ENCODE measurements at regions not wholly inside any gene's neighbourhood (a gene's known extent, or its start where the extent isn't known, plus 50 kb on each side); places are given as distances from the start of the nearest gene placed in this dataset.

DNA sequence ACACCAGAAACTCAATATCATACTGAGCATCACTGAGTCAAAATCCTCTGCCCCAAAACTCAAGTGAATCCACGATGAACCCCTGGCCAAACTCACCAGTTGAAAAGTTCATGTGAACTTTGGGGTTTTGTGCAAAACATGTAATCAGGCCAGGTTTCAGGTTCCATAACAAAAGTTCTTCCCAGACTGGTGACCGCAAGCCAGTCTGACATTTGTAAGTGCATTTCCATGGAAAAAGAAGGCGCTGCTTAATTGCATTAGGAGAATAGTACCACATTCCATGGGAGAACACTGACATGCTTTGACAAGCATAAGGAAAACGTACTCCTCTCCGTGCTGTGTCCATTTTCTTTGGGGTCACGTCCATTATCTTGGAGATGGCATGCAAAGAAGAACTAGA lies 567.0 kb downstream of the BNC2 start:
- Histone ChIP-seq H3K4me1 (ENCODE audit: insufficient read depth) (no peaks in the 10 kb centered on the region), H3K27ac (ENCODE audit: low read depth) (no peak overlapping the region), H3K36me3 (ENCODE audit: insufficient read depth) (no peaks in the 10 kb centered on the region), H3K4me3 (ENCODE audit: low read depth, low read length) (no peak overlapping the region)
- DNase-seq (ENCODE audit: extremely low spot score) = no peak
- WGBS = 89% methylated on average over 6 of the region's 6 CpGs

DNA sequence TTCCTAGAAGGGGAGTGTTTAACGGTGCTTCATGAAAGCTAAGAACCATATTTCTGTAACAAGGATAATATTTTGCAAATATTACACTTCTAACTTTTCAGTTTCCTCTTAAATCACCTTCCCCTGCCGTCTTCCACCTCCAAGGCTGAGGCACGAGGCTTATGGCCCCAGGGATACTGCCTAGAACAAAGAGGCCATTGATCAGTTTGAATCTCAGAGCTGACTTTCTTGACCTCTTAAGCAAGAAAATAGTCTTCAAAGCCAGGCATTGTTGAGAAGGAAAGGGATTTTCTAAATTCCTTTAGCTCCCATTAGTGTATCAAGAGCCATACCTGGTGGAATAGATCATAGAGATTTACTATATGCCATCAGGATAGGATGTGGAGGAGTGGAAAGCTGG lies 566.2 kb downstream of the BNC2 start:
- Histone ChIP-seq H3K4me1 (ENCODE audit: insufficient read depth) (no peaks in the 10 kb centered on the region), H3K4me3 (ENCODE audit: low read depth, low read length) (no peak overlapping the region), H3K36me3 (ENCODE audit: insufficient read depth) (no peaks in the 10 kb centered on the region), H3K27ac (ENCODE audit: low read depth) (no peak overlapping the region)
- DNase-seq (ENCODE audit: extremely low spot score) = no peak
- 80% methylated on average over 3 of the region's 3 CpGs for WGBS

DNA sequence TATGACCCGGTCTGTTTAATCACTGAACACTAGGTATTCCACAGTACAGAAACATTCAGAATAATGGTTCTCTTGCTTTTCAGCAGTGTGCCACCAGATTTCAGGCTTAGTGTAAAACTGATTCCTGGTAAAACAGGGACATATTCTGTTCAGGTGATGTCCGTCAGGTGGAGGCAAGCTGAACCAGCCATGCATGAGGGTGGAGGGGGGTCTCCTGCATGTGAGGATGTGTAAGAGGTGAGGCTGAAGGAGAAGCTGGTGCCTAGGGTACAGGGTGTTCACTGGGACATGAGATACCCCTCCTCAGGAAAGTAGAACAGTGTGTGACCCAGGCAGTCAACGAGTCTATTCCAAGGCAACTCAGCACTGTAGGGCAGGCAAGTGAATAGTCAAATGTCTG lies 563.9 kb downstream of the BNC2 start:
- no peak overlapping the region for H3K4me3 ChIP-seq (ENCODE audit: low read depth, low read length)
- no peak overlapping the region for H3K27ac ChIP-seq (ENCODE audit: low read depth)
- no peak for DNase-seq (ENCODE audit: extremely low spot score)
- WGBS = 96% methylated on average over 3 of the region's 3 CpGs
- no peaks in the 10 kb centered on the region for H3K36me3 ChIP-seq (ENCODE audit: insufficient read depth)
- H3K4me1 ChIP-seq (ENCODE audit: insufficient read depth) = no peaks in the 10 kb centered on the region

DNA sequence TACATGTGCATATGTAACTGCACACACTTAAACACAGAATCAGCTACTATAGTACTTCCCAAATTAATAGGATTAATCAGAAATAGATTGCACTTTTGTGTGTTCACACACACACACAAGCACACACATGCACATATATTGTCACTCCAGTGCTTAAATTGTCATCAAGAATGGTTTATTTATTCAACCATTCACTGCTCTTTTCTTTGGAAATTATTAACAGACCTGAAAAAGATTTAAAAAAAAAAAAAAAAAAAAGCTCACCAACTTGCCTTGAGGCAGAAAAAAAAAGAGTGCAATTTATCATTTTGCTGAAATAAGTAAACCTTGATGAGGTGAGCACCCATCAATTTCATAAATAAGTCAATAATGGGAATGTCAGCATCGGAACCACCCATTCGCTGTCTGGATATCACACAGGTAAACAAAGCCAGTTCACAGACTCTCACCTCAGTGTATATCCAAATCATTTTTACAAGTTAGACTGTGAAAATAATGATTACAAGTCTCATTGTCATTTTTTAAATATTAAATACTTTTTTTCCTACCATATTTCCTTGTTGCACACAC lies 562.8 kb downstream of the BNC2 start:
- Histone ChIP-seq H3K4me3 (ENCODE audit: low read depth, low read length) (no peak overlapping the region), H3K4me1 (ENCODE audit: insufficient read depth) (no peaks in the 10 kb centered on the region), H3K36me3 (ENCODE audit: insufficient read depth) (no peaks in the 10 kb centered on the region), H3K27ac (ENCODE audit: low read depth) (no peak overlapping the region)
- DNase-seq (ENCODE audit: extremely low spot score) = no peak
- WGBS = 91% methylated on average over 2 of the region's 2 CpGs

DNA sequence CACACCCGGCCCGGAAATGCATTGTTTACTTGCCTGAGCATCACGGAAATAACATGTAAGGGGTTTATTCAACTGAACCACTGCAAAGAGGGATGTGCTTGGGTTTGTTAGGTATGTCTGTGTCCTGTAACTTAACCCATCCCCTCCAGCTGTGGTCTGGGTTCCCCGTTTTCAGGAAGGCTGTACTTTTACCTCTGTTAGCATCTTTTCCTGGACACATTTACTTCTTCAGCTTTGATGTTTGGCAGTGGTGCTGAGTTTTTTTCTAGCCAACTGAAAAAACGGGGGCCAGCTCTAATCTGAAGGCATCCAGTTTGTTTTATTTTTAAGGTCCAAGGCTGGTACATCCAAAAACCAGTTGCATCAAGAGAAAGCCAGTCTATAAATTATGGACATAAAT lies 561.8 kb downstream of the BNC2 start:
- H3K4me3 ChIP-seq (ENCODE audit: low read depth, low read length) = no peak overlapping the region
- no peaks in the 10 kb centered on the region for H3K4me1 ChIP-seq (ENCODE audit: insufficient read depth)
- WGBS = 38% methylated on average over 5 of the region's 5 CpGs
- DNase-seq (ENCODE audit: extremely low spot score) = no peak
- no peaks in the 10 kb centered on the region for H3K36me3 ChIP-seq (ENCODE audit: insufficient read depth)
- H3K27ac ChIP-seq (ENCODE audit: low read depth) = no peak overlapping the region

- no peak overlapping the region for H3K27ac ChIP-seq (ENCODE audit: low read depth)
- WGBS = 47% methylated on average over 5 of the region's 5 CpGs
- no peak for DNase-seq (ENCODE audit: extremely low spot score)
- H3K36me3 ChIP-seq (ENCODE audit: insufficient read depth) = no peaks in the 10 kb centered on the region
- H3K4me1 ChIP-seq (ENCODE audit: insufficient read depth) = no peaks in the 10 kb centered on the region
- no peak overlapping the region for H3K4me3 ChIP-seq (ENCODE audit: low read depth, low read length)
Measured at GRCh38 chr9:16309082-16309468, 561.4 kb downstream of the BNC2 start.

DNA sequence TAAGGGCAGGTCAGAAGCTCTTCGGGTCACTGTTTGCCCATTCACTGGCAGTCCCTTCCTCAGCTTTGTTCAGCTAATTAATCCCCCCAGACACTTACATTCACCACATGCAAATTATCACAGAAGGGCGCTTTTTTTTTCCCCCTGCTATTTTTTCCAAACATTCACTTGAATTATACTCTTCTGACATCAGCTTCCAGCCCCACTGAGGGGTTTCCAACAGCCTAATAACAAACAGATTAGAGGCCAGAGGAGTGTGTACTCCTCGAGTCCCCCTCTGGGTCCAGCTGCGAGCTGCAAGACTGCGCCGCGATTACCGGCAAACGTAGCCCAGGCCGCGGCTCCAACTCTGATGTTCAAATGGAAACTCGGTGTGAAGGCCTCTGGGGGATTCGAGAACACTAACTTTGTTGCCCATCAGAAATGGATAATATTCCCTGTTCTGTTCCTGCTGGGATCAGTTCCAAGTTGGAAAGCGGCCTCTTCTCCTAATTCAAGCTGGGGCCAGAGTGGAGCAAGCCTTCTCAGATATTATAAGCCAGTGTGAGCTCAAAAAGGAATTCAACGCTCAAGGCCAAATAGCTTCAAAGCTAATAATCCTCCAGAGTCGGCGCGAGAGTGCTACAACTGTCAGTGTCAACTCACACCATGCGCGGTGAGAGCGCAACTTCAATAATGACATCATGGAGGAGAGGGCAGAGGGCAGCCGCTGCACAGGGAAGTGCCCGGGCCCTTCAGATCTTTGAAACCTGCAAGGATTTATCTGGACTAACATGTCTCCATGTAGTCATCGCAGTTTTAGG lies 560.8 kb downstream of the BNC2 start:
- no peaks in the 10 kb centered on the region for H3K36me3 ChIP-seq (ENCODE audit: insufficient read depth)
- no peaks in the 10 kb centered on the region for H3K4me1 ChIP-seq (ENCODE audit: insufficient read depth)
- WGBS = 29% methylated on average over 24 of the region's 24 CpGs
- H3K4me3 ChIP-seq (ENCODE audit: low read depth, low read length) = no peak overlapping the region
- H3K27ac ChIP-seq (ENCODE audit: low read depth) = no peak overlapping the region
- DNase-seq (ENCODE audit: extremely low spot score) = peak; percentile 62

DNA sequence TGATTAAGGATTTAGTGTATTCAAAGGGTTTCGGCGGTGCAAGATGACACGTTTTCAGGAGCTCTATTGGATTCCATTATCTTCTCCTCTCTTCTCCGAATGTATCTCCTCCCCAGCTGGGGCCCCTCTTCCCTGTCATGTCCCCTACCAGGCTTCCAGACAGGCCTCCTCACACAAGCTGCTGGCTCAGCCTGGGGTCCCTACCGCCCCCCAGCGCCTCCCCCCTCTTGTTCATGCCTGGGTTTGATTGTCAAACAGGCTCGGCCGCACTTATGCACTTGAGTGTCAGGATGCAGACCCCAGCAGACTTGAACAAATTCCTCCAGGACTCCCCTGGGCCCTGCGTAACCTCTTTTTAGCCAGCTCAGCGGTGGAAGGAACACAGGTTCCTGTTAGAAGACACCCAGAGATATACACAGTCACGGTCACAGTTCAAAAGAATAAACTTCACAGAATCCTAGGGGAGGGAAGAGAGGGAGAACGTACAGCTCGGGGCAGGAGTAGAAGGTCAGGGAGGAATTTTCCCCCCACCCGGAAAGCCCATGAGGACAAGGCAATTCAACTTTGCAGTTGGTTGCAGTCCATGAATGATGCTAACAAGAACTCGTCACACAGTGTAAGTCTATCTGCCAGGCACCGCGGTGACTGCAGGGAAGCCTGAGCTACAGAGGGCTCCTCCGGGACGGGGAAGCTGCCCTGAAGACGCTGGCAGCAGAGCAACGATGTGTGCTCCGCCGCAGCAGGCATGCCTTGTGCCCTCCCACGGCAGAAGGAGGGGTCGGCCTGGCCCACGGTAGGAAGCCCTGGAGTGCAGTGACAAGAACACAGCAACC lies 560.0 kb downstream of the BNC2 start:
- 48% methylated on average over 26 of the region's 26 CpGs for WGBS
- no peak overlapping the region for H3K27ac ChIP-seq (ENCODE audit: low read depth)
- no peak overlapping the region for H3K4me3 ChIP-seq (ENCODE audit: low read depth, low read length)
- no peak for DNase-seq (ENCODE audit: extremely low spot score)
- no peaks in the 10 kb centered on the region for H3K36me3 ChIP-seq (ENCODE audit: insufficient read depth)
- no peaks in the 10 kb centered on the region for H3K4me1 ChIP-seq (ENCODE audit: insufficient read depth)

DNA sequence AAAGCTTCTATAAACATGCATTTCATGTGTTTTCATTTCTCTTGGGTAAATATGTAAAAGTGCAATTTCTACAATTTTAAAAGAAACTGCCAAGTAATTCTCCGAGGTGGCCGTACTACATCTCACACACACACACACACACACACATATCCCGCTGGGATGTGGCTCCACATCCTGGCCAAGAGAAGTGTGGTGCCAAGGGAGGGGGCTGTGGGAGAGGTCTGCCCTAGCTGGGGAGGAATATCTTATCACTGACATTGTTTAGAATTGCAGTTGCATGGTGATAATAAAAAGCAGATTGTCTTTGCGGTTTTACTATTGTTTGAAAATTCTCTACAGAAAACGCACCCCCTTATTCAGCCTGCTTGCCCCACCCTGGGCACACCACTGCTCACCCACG lies 558.4 kb downstream of the BNC2 start:
- DNase-seq (ENCODE audit: extremely low spot score) = no peak
- WGBS = 39% methylated on average over 6 of the region's 6 CpGs

DNA sequence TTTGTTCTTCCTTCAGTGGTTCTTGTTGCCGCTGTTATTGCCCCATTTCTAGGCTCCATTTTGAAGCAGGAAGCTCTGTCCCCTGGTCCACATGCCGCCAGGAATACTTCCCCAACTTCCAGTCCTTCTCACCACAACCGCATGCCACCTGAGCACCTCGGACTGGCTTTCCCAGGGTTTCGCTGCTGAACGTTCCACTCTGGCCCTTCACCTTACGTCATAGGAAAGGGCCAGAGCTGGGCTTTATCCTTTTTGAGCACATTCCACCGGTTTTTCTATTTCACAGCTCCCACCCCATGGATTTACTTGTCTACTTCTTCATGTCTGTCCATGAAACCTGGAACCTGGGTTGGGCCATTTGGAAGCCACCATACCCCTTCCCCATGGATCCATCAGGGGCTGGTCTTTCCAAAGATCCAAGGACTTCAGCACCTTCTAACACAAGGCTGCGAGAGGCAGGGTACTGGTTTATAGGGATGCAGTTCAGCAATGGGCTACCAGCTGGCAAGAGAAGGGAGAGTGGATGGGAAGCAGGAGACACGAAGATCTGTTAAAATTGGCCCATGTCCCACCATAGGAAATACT lies 557.4 kb downstream of the BNC2 start:
- H3K4me1 ChIP-seq (ENCODE audit: insufficient read depth) = no peaks in the 10 kb centered on the region
- H3K4me3 ChIP-seq (ENCODE audit: low read depth, low read length) = no peak overlapping the region
- no peak overlapping the region for H3K27ac ChIP-seq (ENCODE audit: low read depth)
- DNase-seq (ENCODE audit: extremely low spot score) = no peak
- H3K36me3 ChIP-seq (ENCODE audit: insufficient read depth) = no peaks in the 10 kb centered on the region
- 93% methylated on average over 10 of the region's 10 CpGs for WGBS

More for the DNA sequence above, 558.4 kb downstream of the BNC2 start:
- Histone ChIP-seq H3K36me3 (ENCODE audit: insufficient read depth) (no peaks in the 10 kb centered on the region), H3K4me1 (ENCODE audit: insufficient read depth) (no peaks in the 10 kb centered on the region), H3K27ac (ENCODE audit: low read depth) (no peak overlapping the region), H3K4me3 (ENCODE audit: low read depth, low read length) (no peak overlapping the region)

DNA sequence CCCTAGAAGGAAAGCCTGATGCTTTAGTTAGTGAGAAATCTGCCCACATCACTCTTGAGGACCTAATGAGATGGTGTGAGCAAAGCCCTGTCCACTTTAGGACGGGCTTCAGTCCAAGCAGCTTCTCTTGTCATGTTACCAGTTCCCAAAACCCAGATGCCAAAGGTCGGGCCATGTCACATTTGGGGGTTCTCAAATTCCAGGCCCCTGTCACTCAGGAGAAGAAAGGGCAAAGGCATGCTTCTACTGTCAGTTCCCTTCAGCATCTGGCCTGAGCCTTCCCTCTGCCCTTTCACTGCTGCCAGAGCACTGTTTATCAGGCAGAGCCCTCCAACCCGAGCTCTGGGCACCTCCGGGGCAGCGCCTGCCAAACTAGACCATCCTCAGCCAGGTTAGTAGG lies 556.0 kb downstream of the BNC2 start:
- H3K4me1 ChIP-seq (ENCODE audit: insufficient read depth) = no peaks in the 10 kb centered on the region
- no peaks in the 10 kb centered on the region for H3K36me3 ChIP-seq (ENCODE audit: insufficient read depth)
- no peak overlapping the region for H3K4me3 ChIP-seq (ENCODE audit: low read depth, low read length)
- H3K27ac ChIP-seq (ENCODE audit: low read depth) = no peak overlapping the region
- no peak for DNase-seq (ENCODE audit: extremely low spot score)
- 85% methylated on average over 5 of the region's 5 CpGs for WGBS

DNA sequence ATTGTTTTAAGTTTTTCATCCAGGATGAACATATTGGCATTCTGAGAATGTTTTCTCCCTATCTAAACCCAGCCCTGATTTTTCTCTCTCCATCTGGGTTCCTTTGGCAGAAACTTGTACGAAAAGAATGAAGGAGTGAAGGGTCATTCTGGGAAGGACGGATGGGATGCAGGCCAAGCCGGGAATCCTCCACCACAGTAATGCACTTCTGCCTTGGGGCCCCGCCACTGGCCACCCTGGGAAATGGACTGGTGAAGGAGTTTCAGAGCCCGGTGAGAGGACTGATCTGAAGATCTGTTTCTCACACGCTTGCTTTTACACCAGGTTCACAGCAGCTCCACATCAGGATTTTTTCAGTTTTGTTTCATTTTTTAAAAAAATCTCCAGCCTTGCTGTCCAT lies 554.8 kb downstream of the BNC2 start:
- no peak for DNase-seq (ENCODE audit: extremely low spot score)
- Histone ChIP-seq H3K27ac (ENCODE audit: low read depth) (no peak overlapping the region), H3K4me1 (ENCODE audit: insufficient read depth) (no peaks in the 10 kb centered on the region), H3K4me3 (ENCODE audit: low read depth, low read length) (no peak overlapping the region), H3K36me3 (ENCODE audit: insufficient read depth) (no peaks in the 10 kb centered on the region)
- WGBS = 59% methylated on average over 6 of the region's 6 CpGs

DNA sequence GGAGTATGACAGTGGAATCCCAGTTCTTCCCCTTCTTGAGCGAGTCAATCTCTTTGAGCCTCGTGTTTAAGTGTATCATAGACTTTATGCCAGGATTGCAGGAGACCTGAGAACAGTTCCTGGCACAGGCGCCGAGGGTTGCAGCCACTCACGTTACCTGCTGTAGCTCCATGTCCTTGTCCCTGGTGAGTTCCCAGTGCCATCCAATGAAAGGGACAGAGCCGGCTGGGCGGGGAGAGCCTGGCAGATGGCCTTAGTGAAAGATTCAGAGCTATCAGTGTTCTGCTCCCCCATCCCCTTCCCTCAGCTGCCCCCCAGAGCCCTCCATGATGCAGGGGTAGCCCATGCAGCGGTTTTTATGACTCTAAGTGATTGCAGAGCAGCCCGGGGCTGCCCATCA lies 554.0 kb downstream of the BNC2 start:
- H3K4me3 ChIP-seq (ENCODE audit: low read depth, low read length) = no peak overlapping the region
- no peaks in the 10 kb centered on the region for H3K4me1 ChIP-seq (ENCODE audit: insufficient read depth)
- no peaks in the 10 kb centered on the region for H3K36me3 ChIP-seq (ENCODE audit: insufficient read depth)
- 90% methylated on average over 9 of the region's 9 CpGs for WGBS
- H3K27ac ChIP-seq (ENCODE audit: low read depth) = no peak overlapping the region
- no peak for DNase-seq (ENCODE audit: extremely low spot score)
